ENCODE measurements at regions not wholly inside any gene's neighbourhood (a gene's known extent, or its start where the extent isn't known, plus 50 kb on each side); places are given as distances from the start of the nearest gene placed in this dataset.

DNA sequence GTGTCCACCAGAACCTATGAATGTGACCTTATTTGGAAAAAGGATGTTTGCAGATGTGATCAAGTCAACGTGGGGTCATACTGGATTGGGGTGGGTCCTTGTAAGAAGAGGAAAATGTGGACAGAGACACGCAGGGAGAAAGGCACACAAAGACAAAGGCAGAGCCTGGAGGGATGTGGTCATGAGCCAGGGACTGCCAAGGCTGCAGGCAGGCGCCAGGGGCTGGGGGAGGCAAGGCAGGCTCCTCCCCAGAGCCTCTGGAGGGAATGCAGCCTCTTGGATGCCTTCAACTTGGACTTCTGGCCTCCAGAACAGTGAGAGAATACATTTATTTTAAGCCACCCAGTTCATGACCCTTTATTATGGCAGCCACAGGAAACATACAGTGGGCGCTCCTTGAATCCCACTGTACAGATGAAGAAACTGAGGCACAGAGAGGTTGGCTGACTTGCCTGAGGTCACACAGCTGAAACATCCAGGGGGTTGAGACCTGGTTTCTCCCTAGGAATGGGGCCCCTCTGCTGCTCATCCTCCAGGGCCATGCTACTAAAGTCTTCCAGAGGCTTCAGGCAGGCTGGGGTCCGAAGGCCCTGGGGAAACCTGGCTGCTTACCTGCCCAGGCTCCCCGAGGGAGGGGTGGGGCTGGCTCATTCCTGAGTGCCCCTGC lies 99.7 kb downstream of the RFLNA start:
- peaks cover 10 to 34% (median 23%) of the 10 kb centered on the region in 4 donors for H3K4me1 Mint-ChIP-seq
- CTCF ChIA-PET (ENCODE audit: partially characterized antibody): no interaction called here
- H3K9me3 ChIP-seq (ENCODE audit: control insufficient read depth in 1 of 2, low read length in 2 of 2): no peaks in the 10 kb centered on the region
- H3K9me3 Mint-ChIP-seq: no peaks in the 10 kb centered on the region
- H3K36me3 Mint-ChIP-seq: peaks cover 10 to 36% of the 10 kb centered on the region in 2 donors
- H3K36me3 ChIP-seq (ENCODE audit: insufficient read depth, low read length): peaks cover 32% of the 10 kb centered on the region
- H3K27me3 ChIP-seq (ENCODE audit: insufficient read depth, low read length): no peaks in the 10 kb centered on the region
- H3K4me3 Mint-ChIP-seq: peak overlapping the region in 1 of 8 donors; percentile 26
- peak overlapping the region in 2 of 7 donors; percentile 35 to 74 for H3K27ac Mint-ChIP-seq
- no peaks in the 10 kb centered on the region for H3K27me3 Mint-ChIP-seq
- H3K4me3 ChIP-seq (ENCODE audit: low read length in 2 of 2): no peak overlapping the region
- H3K27ac ChIP-seq (ENCODE audit: low read depth, low read length): no peak overlapping the region
- no peak for DNase-seq
- intact Hi-C loops (cut with micrococcal nuclease): no loop called here
- H3K4me1 ChIP-seq (ENCODE audit: insufficient read depth, low read length): peaks cover 20% of the 10 kb centered on the region
- POLR2A ChIA-PET (ENCODE audit: partially characterized antibody): no interaction called here

DNA sequence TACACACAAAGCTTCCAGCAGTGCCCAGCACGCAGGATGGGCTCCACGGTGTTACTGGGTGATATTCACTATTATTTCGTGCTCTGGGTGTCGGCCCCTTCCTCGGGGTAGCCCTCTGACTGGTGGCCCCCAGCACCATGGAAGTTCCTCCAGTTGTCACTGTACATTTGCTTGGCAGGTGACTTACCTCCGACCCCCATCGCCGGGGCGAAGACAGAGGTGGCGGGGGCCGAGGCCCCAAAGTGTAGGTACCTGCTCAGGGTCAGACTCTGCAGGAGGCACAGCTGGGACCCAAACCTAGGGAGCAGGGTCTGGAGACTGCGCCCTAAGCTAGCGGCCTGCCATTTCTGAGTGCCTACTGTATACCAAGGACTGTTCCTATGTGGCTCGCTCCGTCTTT lies 98.9 kb downstream of the RFLNA start:
- intact Hi-C loops (cut with micrococcal nuclease): no loop called here
- H3K9me3 Mint-ChIP-seq: no peaks in the 10 kb centered on the region
- no peak overlapping the region for H3K4me3 ChIP-seq (ENCODE audit: low read length in 2 of 2)
- ChIA-PET CTCF (ENCODE audit: partially characterized antibody) (no interaction called here), POLR2A (ENCODE audit: partially characterized antibody) (no interaction called here)
- no peaks in the 10 kb centered on the region for H3K27me3 ChIP-seq (ENCODE audit: insufficient read depth, low read length)
- no peak overlapping the region for H3K4me3 Mint-ChIP-seq
- peaks cover 28% of the 10 kb centered on the region for H3K36me3 ChIP-seq (ENCODE audit: insufficient read depth, low read length)
- no peaks in the 10 kb centered on the region for H3K9me3 ChIP-seq (ENCODE audit: control insufficient read depth in 1 of 2, low read length in 2 of 2)
- no peak for DNase-seq
- no peak overlapping the region for H3K27ac ChIP-seq (ENCODE audit: low read depth, low read length)
- peaks cover 10 to 39% (median 26%) of the 10 kb centered on the region in 4 donors for H3K4me1 Mint-ChIP-seq
- peak overlapping the region in 2 of 7 donors; percentile 46 to 52 for H3K27ac Mint-ChIP-seq
- H3K4me1 ChIP-seq (ENCODE audit: insufficient read depth, low read length): peaks cover 23% of the 10 kb centered on the region
- H3K27me3 Mint-ChIP-seq: no peaks in the 10 kb centered on the region
- peaks cover 8 to 31% of the 10 kb centered on the region in 2 donors for H3K36me3 Mint-ChIP-seq

DNA sequence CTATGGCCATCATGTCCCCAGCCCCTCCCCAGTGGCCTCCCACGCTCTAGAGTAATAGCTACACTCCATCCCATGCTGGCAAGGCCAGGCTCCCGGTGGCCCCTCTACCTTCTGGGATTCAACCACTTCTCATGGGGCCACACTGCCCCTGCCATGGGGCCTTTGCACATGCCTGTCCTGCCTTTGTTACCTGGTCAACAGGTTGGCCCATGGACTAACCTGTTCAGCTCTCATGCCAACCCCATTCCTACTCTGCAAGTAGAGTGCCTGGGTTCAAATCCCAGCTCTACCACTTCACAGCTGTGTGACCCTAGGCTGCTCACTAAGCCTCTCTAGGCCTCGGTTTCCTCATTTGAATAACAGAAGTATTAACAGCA lies 98.5 kb downstream of the RFLNA start:
- peaks cover 10 to 39% (median 26%) of the 10 kb centered on the region in 4 donors for H3K4me1 Mint-ChIP-seq
- H3K36me3 ChIP-seq (ENCODE audit: insufficient read depth, low read length): peaks cover 28% of the 10 kb centered on the region
- H3K36me3 Mint-ChIP-seq: peaks cover 8 to 31% of the 10 kb centered on the region in 2 donors
- intact Hi-C loops (cut with micrococcal nuclease): no loop called here
- ChIA-PET POLR2A (ENCODE audit: partially characterized antibody) (no interaction called here), CTCF (ENCODE audit: partially characterized antibody) (no interaction called here)
- H3K4me3 ChIP-seq (ENCODE audit: low read length in 2 of 2): no peak overlapping the region
- H3K4me3 Mint-ChIP-seq: peak overlapping the region in 1 of 8 donors; percentile 35
- no peaks in the 10 kb centered on the region for H3K27me3 ChIP-seq (ENCODE audit: insufficient read depth, low read length)
- H3K27ac ChIP-seq (ENCODE audit: low read depth, low read length): no peak overlapping the region
- no peaks in the 10 kb centered on the region for H3K9me3 ChIP-seq (ENCODE audit: control insufficient read depth in 1 of 2, low read length in 2 of 2)
- no peak for DNase-seq
- peaks cover 25% of the 10 kb centered on the region for H3K4me1 ChIP-seq (ENCODE audit: insufficient read depth, low read length)
- H3K27ac Mint-ChIP-seq: peak overlapping the region in 4 of 7 donors; percentile 36 to 85 (median 49)
- no peaks in the 10 kb centered on the region for H3K27me3 Mint-ChIP-seq
- H3K9me3 Mint-ChIP-seq: no peaks in the 10 kb centered on the region

DNA sequence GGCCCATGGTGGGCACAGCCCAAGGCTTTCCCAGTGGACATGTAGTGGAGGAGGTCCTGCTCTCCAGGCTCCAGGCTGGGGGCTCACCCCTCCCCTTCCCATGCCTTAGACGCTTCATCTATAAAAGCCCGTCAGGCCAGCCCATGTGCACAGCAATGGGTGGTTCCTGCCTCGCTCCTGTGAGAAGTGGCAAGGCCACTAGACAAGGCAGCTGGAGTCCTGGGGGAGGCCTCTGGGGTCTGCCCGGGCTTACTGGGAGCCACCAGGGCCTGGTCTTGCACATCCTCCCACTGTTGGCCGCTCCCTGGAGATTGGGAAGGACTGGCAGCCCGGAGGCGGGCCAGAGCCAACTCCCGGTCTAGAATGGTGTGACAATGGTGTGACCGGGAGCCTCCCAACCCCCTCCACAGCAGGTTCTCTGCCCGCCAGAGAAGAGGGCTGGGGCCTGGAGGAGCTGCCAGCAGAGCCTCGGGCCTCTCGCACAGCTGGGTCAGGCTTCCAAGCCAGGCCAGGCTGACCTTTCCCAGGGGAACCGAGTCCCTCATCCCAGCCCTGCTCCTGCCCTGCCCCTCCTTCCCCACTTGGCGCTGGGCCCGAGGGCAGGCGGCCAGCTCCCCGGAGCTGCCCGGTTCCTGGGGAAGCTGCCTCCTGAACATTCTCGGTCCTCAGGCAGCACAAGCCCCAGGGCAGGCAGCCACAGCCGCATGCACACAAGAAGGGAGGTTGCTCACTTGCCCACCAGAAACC lies 97.9 kb downstream of the RFLNA start:
- intact Hi-C loops (cut with micrococcal nuclease): no loop called here

DNA sequence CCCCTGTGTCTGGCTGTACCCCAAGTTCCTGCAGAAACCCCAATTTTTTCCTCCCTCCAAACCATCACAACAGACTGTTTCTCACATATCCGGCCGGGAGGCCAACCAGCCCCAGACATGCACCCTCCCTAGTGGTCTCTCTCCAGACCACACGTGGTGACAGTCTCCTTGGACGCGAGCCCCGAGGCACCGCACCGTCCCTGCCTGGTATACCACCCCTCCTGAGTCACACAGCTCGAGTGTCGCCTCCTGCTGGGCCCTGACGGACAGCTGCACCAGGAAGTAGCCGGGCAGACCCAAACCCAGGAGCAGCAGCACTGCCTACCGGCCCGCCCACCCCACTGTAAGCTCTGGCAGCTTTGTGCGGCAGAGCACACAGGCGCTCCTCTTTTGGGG lies 97.4 kb downstream of the RFLNA start:
- Histone ChIP-seq H3K4me3 (ENCODE audit: low read length in 2 of 2) (no peak overlapping the region), H3K9me3 (ENCODE audit: control insufficient read depth in 1 of 2, low read length in 2 of 2) (no peaks in the 10 kb centered on the region), H3K27me3 (ENCODE audit: insufficient read depth, low read length) (no peaks in the 10 kb centered on the region), H3K27ac (ENCODE audit: low read depth, low read length) (no peak overlapping the region), H3K4me1 (ENCODE audit: insufficient read depth, low read length) (peaks cover 27% of the 10 kb centered on the region), H3K36me3 (ENCODE audit: insufficient read depth, low read length) (peaks cover 24% of the 10 kb centered on the region)
- ChIA-PET POLR2A (ENCODE audit: partially characterized antibody) (interaction anchor here (0.6 kb wide), 1 partner anchor 374 kb away, joined by 3 read pairs; no protein-coding TSS in a partner anchor), CTCF (ENCODE audit: partially characterized antibody) (no interaction called here)
- no peak overlapping the region for H3K4me3 Mint-ChIP-seq
- H3K27ac Mint-ChIP-seq: peak overlapping the region in 5 of 7 donors; percentile 39 to 95 (median 57)
- H3K36me3 Mint-ChIP-seq: peaks cover 4 to 24% of the 10 kb centered on the region in 2 donors
- H3K4me1 Mint-ChIP-seq: peaks cover 10 to 39% (median 24%) of the 10 kb centered on the region in 4 donors
- H3K9me3 Mint-ChIP-seq: no peaks in the 10 kb centered on the region
- no peaks in the 10 kb centered on the region for H3K27me3 Mint-ChIP-seq
- intact Hi-C loops (cut with micrococcal nuclease): no loop called here
- no peak for DNase-seq

More for the DNA sequence above, 97.9 kb downstream of the RFLNA start:
- Mint-ChIP-seq H3K27me3 (no peaks in the 10 kb centered on the region), H3K9me3 (no peaks in the 10 kb centered on the region), H3K4me1 (peaks cover 10 to 39% (median 24%) of the 10 kb centered on the region in 4 donors), H3K4me3 (no peak overlapping the region), H3K36me3 (peaks cover 7 to 29% of the 10 kb centered on the region in 2 donors), H3K27ac (peak overlapping the region in 2 of 7 donors; percentile 36 to 42)
- no peak overlapping the region for H3K27ac ChIP-seq (ENCODE audit: low read depth, low read length)
- H3K36me3 ChIP-seq (ENCODE audit: insufficient read depth, low read length): peaks cover 26% of the 10 kb centered on the region
- DNase-seq: no peak
- no peaks in the 10 kb centered on the region for H3K27me3 ChIP-seq (ENCODE audit: insufficient read depth, low read length)
- ChIA-PET POLR2A (ENCODE audit: partially characterized antibody) (interaction anchor here (0.6 kb wide), 1 partner anchor 373 kb away, joined by 3 read pairs; no protein-coding TSS in a partner anchor), CTCF (ENCODE audit: partially characterized antibody) (no interaction called here)
- H3K4me1 ChIP-seq (ENCODE audit: insufficient read depth, low read length): peaks cover 27% of the 10 kb centered on the region
- no peaks in the 10 kb centered on the region for H3K9me3 ChIP-seq (ENCODE audit: control insufficient read depth in 1 of 2, low read length in 2 of 2)
- H3K4me3 ChIP-seq (ENCODE audit: low read length in 2 of 2): no peak overlapping the region

DNA sequence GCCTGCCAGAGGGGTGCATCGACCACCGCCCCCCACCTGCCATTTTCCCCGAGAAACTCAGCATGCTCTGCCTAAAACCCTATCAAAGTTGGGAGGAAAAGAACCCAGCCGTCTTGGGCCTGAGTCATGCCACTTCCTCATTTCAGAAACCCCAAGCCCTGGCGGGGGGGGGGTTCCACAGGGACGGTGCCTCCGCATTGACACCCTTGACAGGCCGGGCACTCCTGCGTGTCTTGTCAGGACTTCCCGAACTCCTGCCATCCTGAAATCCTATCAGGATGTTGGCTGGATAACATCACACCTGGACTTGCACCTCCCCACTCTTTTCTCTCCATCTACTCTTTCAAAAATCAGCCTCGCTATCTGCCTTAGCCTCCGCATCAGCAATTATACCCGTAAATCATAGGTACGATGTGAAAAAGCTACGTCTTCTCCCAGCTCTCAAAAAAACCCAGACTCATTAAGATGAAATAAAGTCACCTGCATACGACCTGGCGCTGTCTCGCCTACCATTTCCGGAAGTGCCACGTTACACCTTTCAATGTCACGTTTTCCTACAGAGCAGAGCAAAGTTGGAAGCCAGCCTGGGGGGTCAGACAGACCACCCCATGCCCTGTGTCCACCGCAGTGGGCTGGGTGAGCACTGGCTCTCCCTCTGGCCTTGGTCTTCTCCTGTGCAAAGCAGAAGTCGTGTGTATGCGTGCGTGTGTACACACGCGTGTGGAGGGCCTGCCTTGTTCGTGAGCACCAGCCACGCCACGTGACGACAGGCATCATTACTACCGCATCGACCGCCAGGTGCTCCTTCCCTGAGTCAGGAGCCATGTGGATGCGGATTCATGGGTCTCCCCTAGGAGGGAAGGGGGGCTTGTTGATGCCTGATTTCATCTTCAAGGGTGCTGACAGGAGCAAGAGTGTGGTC lies 96.7 kb downstream of the RFLNA start:
- H3K4me1 ChIP-seq (ENCODE audit: insufficient read depth, low read length): peaks cover 27% of the 10 kb centered on the region
- no peaks in the 10 kb centered on the region for H3K27me3 Mint-ChIP-seq
- ChIA-PET CTCF (ENCODE audit: partially characterized antibody) (no interaction called here), POLR2A (ENCODE audit: partially characterized antibody) (no interaction called here)
- no peak overlapping the region for H3K27ac ChIP-seq (ENCODE audit: low read depth, low read length)
- H3K36me3 Mint-ChIP-seq: peaks cover 4 to 24% of the 10 kb centered on the region in 2 donors
- H3K4me1 Mint-ChIP-seq: peaks cover 10 to 39% (median 24%) of the 10 kb centered on the region in 4 donors
- intact Hi-C loops (cut with micrococcal nuclease): no loop called here
- no peaks in the 10 kb centered on the region for H3K9me3 ChIP-seq (ENCODE audit: control insufficient read depth in 1 of 2, low read length in 2 of 2)
- peaks cover 24% of the 10 kb centered on the region for H3K36me3 ChIP-seq (ENCODE audit: insufficient read depth, low read length)
- H3K4me3 Mint-ChIP-seq: peak overlapping the region; percentile 39 to 74 (median 54)
- H3K4me3 ChIP-seq (ENCODE audit: low read length in 2 of 2): no peak overlapping the region
- no peaks in the 10 kb centered on the region for H3K9me3 Mint-ChIP-seq
- no peaks in the 10 kb centered on the region for H3K27me3 ChIP-seq (ENCODE audit: insufficient read depth, low read length)
- peak; percentile 10 to 60 (median 19) for DNase-seq
- peak overlapping the region; percentile 68 to 95 (median 89) for H3K27ac Mint-ChIP-seq
